GM18951 (cell line): ENCODE measurements at regions not wholly inside any gene's neighbourhood (a gene's known extent, or its start where the extent isn't known, plus 50 kb on each side); places are given as distances from the start of the nearest gene placed in this dataset.

Experiments
- POLR2A ChIP-seq: IDR thresholded peaks from 4 replicates; pipeline ENCODE4 v1.6.1; 2011; ENCODE audit warnings: mild to moderate bottlenecking; ENCODE audit not compliant: insufficient read length, insufficient read depth; ENCODE audit errors: extremely low read depth
- in situ Hi-C: fragments of 300-500 bp; cut with MboI; formaldehyde crosslinking; loops from one replicate; pipeline ENCODE4 v1.12.0; 2022; ENCODE audit warnings: low sequenced_read_pairs, mixed read lengths, inconsistent platforms; ENCODE audit not compliant: unreplicated experiment

DNA sequence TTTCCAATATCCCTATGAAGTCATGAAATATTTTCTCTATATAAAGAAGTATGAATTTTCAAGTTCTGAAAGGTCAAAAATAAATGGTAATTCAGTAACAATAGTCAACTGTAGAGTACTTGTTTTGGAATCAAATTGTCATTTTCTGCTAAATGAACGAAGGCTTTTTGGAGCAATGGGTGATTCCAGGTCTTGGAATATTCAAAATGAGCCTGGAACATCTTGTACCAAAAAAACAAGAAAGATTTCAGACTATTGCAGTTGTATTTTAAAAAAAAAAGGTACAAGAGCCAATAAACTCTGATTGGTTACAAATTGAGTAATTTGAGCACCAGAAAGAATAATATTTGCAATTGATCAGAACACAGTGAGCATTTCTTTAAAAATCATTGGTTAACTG, 730.1 kb downstream of the DTWD2 start:
- TF ChIP-seq POLR2A: no peak
- in situ Hi-C loops: no loop called here

DNA sequence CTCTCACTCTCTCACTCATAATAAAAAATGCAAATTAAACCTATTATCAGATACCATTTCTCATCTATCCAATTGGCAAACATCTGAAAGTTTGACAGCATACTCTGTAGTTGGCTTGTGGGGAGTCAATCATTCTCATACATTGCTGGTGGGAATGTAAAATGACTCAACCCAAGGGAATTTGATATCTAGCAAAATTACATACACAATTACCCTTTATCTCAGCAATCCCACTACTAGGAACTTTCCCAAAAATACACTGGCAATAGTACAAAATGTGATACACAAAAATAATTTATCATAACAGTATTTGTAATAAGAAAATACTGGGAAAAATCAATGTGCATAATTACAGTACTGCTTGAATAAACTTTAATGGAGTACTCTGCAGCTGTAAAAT, 731.3 kb downstream of the DTWD2 start:
- in situ Hi-C loops: no loop called here
- no peak for TF ChIP-seq POLR2A

GRCh38 chr5:118253225-118254061, 734.9 kb downstream of the DTWD2 start:
- in situ Hi-C loops: no loop called here
- TF ChIP-seq POLR2A: no peak

GRCh38 chr5:118249386-118249785, 739.0 kb downstream of the DTWD2 start:
- in situ Hi-C loops: no loop called here
- no peak for TF ChIP-seq POLR2A

GRCh38 chr5:118247458-118247857, 740.9 kb downstream of the DTWD2 start:
- no peak for TF ChIP-seq POLR2A
- in situ Hi-C loops: no loop called here

- in situ Hi-C loops: no loop called here
Observed at GRCh38 chr5:118243613-118244012, 744.7 kb downstream of the DTWD2 start.

DNA sequence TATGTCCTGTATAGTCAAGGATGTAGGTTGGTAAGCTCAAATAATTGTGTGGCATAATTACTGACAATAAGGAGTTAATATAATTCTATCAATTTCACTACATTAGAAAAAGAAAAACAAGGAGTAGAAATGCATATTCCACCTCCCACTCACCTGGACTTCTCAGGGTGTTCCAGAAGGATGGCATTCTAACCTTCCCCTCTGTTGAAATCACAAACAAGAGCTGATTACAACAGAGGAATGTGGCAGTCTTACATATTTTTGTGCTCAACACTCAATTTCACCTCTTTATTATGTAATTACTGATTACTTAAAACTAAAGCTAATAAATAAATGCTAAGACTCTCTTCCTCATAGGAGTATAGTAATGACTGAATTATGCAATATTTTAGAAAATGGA, 745.3 kb downstream of the DTWD2 start:
- in situ Hi-C loops: no loop called here
- no peak for TF ChIP-seq POLR2A

More at GRCh38 chr5:118243613-118244012, 744.7 kb downstream of the DTWD2 start:
- TF ChIP-seq POLR2A: no peak

DNA sequence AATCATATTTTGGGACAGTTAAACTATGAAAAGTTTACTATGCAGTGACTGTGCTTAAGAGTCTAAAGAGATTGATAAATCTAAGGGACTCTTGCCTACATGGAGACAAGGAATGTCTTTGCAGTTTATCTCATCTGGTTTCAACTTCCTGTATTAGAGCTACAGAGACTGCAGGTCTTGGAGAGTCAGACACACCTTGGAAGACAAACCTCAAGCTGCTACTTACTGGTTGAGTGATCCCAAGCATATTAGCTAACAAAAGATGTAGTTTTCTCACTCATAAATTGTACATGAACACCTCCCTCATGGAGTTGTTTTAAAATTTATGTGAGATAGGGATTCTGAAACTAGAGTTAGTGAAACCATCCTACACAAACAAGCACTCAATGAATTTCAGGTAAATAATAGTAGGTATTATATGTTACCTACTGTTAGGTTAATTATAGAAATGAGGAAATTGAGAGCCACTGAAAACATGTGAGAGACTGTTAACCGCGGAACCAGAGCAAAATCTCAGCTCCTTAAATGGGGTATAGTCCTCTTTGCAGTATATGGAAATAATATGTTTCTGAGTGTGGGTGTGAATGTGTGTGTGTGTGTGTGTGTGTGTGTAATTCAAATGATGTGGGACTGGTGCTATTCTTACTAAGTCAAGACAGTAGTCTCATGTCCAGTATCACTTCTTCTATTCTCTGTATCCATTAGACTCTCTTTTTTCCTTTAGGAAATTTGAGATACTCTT, 752.1 kb downstream of the DTWD2 start:
- TF ChIP-seq POLR2A: no peak
- in situ Hi-C loops: no loop called here

DNA sequence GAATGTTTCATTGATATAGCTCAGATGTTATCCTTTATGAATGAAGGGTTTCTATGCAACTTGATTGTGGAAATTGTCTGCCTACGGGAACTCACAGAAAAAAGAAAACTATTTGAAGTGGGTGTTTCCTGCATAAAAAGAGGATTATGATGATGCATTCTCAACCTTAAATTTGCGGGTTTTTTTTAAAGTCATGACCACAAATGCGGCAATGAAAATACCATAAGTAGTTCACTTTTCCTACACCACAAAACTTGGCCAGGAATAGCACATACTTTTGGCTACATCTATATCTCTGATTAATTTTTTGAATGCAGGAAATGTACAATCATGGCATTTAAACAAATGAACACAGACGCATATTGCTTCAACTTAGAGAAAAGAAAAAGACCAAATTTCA, 754.7 kb downstream of the DTWD2 start:
- in situ Hi-C loops: no loop called here
- no peak for TF ChIP-seq POLR2A

GRCh38 chr5:118228489-118228888, 759.9 kb downstream of the DTWD2 start:
- TF ChIP-seq POLR2A: no peak

DNA sequence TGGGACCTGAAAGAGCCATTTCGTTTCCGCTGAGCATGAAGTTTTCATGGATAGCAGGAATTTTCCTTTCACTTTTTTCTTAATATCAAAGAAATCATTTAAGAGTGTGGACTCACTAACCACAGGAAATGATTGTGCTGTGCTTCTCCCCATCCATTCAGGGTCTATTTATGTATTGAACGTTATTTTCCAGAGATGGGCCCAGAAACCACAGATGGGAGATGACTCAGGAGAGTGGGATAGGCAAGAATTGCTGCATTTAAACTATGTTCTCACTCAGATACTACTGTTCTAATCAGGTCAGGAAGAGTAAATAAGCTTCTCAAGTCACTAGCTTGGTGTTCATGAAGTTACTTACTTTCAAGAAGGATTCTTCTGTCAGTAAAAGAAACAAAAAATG, 763.8 kb downstream of the DTWD2 start:
- TF ChIP-seq POLR2A: no peak
- in situ Hi-C loops: no loop called here

More at GRCh38 chr5:118228489-118228888, 759.9 kb downstream of the DTWD2 start:
- in situ Hi-C loops: no loop called here

GRCh38 chr5:118220556-118221195, 767.7 kb downstream of the DTWD2 start:
- in situ Hi-C loops: no loop called here
- no peak for TF ChIP-seq POLR2A

DNA sequence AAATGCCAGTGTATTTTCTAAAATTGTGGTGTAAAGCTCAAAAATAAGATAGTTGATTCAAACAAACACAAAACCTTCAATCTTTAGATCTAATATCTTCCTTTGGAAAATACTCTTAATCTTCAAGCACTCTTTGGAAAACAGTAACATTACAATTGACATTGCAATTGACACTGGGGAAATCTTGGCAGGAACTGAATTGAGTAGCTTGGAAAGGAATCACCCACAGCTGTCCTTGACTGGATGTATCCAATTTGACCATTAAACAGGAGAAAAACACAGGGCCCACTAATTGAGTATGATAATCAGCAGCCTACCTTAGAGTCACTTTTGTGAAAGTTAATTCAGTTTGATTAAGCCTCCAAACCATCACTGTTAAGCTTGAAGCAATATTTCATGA, 776.7 kb downstream of the DTWD2 start:
- in situ Hi-C loops: no loop called here

More for the DNA sequence above, 776.7 kb downstream of the DTWD2 start:
- no peak for TF ChIP-seq POLR2A
